ENCODE measurements at regions not wholly inside any gene's neighbourhood (a gene's known extent, or its start where the extent isn't known, plus 50 kb on each side); places are given as distances from the start of the nearest gene placed in this dataset.
A peak's percentile ranks its signal among the peaks of the same experiment; 100 is the strongest.

DNA sequence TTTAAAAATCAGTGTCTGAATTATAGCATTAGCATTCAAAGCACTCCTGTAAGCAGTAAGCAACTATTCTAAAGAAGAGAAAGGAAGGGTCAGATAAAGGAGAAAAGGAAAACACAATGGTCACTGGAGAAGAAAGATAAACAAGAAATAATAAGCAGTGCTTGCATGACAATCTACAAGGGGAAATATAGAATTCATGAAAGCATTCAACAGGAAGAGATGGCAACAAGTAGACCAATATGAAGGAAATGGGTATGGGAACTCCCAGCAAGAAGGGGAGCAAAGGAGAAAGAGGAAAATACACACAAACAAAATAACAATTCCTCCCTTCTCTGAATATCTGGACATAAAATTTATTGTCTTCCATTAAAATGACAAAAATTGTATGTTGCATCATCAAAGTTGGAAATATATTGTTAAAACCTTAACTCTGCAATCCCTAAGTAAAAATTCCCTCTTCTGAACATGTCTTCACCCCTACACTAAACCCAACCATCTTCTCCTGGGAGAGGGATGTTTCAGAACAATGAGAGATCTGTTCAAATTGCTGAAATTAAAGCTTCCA is 206.3 kb upstream of the SAMSN1 start (continued):
- TF ChIP-seq STAT5A (IDR thresholded peaks at IDR 0.05; ENCODE audit: borderline replicate concordance, low read length) (0 out of 2 replicates have a peak, but pooled peaks have one; percentile 8), CBX1 (IDR thresholded peaks at IDR 0.05; ENCODE audit: low read depth) (no peak), FOXA3 (CRISPR knock-in tag; conservative IDR thresholded peaks at IDR 0.05 in 1 of 2, IDR thresholded peaks at IDR 0.05 in 1 of 2) (no peak), FUS (optimal IDR thresholded peaks at IDR 0.05; ENCODE audit: low read depth, low read length) (no peak), ZNF785 (CRISPR knock-in tag; IDR thresholded peaks at IDR 0.05) (no peak), RFX5 (IDR thresholded peaks at IDR 0.05; ENCODE audit: low read depth, low read length) (no peak), MLX (CRISPR knock-in tag; conservative IDR thresholded peaks at IDR 0.05) (no peak), PHF21A (IDR thresholded peaks at IDR 0.05; ENCODE audit: borderline replicate concordance, low read depth) (no peak), C11orf30 (IDR thresholded peaks at IDR 0.05; ENCODE audit: low read depth) (no peak), ZNF41 (CRISPR knock-in tag; conservative IDR thresholded peaks at IDR 0.05) (no peak), MTA1 (IDR thresholded peaks at IDR 0.05; ENCODE audit: borderline replicate concordance) (0 out of 2 replicates have a peak, but pooled peaks have one; percentile 22), ZNF24 (IDR thresholded peaks at IDR 0.05) (no peak), GTF2A2 (tag; IDR thresholded peaks at IDR 0.05) (no peak), RBBP5 (IDR thresholded peaks at IDR 0.05; ENCODE audit: borderline replicate concordance, insufficient read depth, low read length, poor library complexity, severe bottlenecking) (no peak), HDGF (IDR thresholded peaks at IDR 0.05) (no peak), CC2D1A (IDR thresholded peaks at IDR 0.05) (no peak), SRSF7 (optimal IDR thresholded peaks at IDR 0.05; ENCODE audit: low read depth, low read length) (no peak), KDM1A (IDR thresholded peaks at IDR 0.05) (peak; percentile 92 to 93), ZNF165 (CRISPR knock-in tag; IDR thresholded peaks at IDR 0.05; ENCODE audit: borderline replicate concordance) (no peak), MCM3 (IDR thresholded peaks at IDR 0.05) (no peak), STAG1 (CRISPR knock-in tag; IDR thresholded peaks at IDR 0.05; ENCODE audit: borderline replicate concordance) (no peak), ZNF133 (CRISPR knock-in tag; IDR thresholded peaks at IDR 0.05) (no peak), NR4A1 (CRISPR knock-in tag; IDR thresholded peaks at IDR 0.05) (no peak), NR4A1 (tag; IDR thresholded peaks at IDR 0.05) (no peak), ZNF324 (CRISPR knock-in tag; IDR thresholded peaks at IDR 0.05) (peak; percentile 3; the same call in 1 of the 2 replicates), NFIX (CRISPR knock-in tag; IDR thresholded peaks at IDR 0.05; ENCODE audit: low read depth) (no peak), ZNF780A (CRISPR knock-in tag; IDR thresholded peaks at IDR 0.05) (no peak), ELK1 (CRISPR knock-in tag; IDR thresholded peaks at IDR 0.05) (no peak), TFAM (CRISPR knock-in tag; conservative IDR thresholded peaks at IDR 0.05) (no peak)
- TF ChIP-seq, protein P1, sequence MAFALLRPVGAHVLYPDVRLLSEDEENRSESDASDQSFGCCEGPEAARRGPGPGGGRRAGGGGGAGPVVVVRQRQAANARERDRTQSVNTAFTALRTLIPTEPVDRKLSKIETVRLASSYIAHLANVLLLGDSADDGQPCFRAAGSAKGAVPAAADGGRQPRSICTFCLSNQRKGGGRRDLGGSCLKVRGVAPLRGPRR (CRISPR knock-in tag; IDR thresholded peaks at IDR 0.05) = no peak
- TF ChIP-seq, protein P2, sequence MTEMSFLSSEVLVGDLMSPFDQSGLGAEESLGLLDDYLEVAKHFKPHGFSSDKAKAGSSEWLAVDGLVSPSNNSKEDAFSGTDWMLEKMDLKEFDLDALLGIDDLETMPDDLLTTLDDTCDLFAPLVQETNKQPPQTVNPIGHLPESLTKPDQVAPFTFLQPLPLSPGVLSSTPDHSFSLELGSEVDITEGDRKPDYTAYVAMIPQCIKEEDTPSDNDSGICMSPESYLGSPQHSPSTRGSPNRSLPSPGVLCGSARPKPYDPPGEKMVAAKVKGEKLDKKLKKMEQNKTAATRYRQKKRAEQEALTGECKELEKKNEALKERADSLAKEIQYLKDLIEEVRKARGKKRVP (CRISPR knock-in tag; IDR thresholded peaks at IDR 0.05) = peak; percentile 68

Data from K562 (cell line).